ENCODE measurements at regions not wholly inside any gene's neighbourhood (a gene's known extent, or its start where the extent isn't known, plus 50 kb on each side); places are given as distances from the start of the nearest gene placed in this dataset.

GRCh38 chr22:22111267-22111751, 128.7 kb upstream of the TOP3B start (continued):
- TF ChIP-seq ZBTB33 (IDR thresholded peaks at IDR 0.05; ENCODE audit: extremely low read depth, insufficient replicate concordance, low read length), result no peak
- TF ChIP-seq ELF1 (IDR thresholded peaks at IDR 0.05; ENCODE audit: borderline replicate concordance, low read depth), result no peak
- TF ChIP-seq CTCF (IDR thresholded peaks at IDR 0.05 in 2 of 3, conservative IDR thresholded peaks at IDR 0.05 in 1 of 3; ENCODE audit: borderline replicate concordance in 1 of 3, insufficient read depth in 1 of 3, low read depth in 2 of 3, low read length in 2 of 3), result no peak
- TF ChIP-seq CBX3 (IDR thresholded peaks at IDR 0.05; ENCODE audit: low read depth), result no peak
- TF ChIP-seq ZFX (IDR thresholded peaks at IDR 0.05), result no peak
- no peak for TF ChIP-seq SRF (IDR thresholded peaks at IDR 0.05; ENCODE audit: low read depth)
- TF ChIP-seq POLR2AphosphoS5 (IDR thresholded peaks at IDR 0.05; ENCODE audit: low read depth, low read length), result no peak

GRCh38 chr22:22110548-22111266, 128.1 kb upstream of the TOP3B start:
- POLR2A ChIA-PET, result no interaction called here
- Histone ChIP-seq H2AFZ (ENCODE audit: low read depth, low read length, poor library complexity, severe bottlenecking) (peak overlapping the region; percentile 91), H3K9me3 (ENCODE audit: control insufficient read depth in 1 of 2, insufficient read depth in 1 of 2, low read depth in 1 of 2, low read length in 2 of 2) (no peaks in the 10 kb centered on the region), H3K27me3 (ENCODE audit: insufficient read depth, low read length) (no peaks in the 10 kb centered on the region), H3K9ac (ENCODE audit: low read length) (no peak overlapping the region), H3K4me3 (replicated peaks in 1 of 2; ENCODE audit: low read depth in 1 of 2, low read length in 2 of 2) (no peak overlapping the region), H3K36me3 (ENCODE audit: control insufficient read depth in 1 of 2, insufficient read depth in 2 of 2, low read length in 2 of 2) (no peaks in the 10 kb centered on the region), H3K4me2 (ENCODE audit: low read length) (peak overlapping the region; percentile 62), H4K20me1 (ENCODE audit: insufficient read depth) (no peaks in the 10 kb centered on the region), H3K9me2 (ENCODE audit: insufficient read depth) (no peaks in the 10 kb centered on the region), H3K27ac (ENCODE audit: low read depth, low read length) (no peak overlapping the region), H3K79me2 (ENCODE audit: insufficient read depth, low read length) (no peaks in the 10 kb centered on the region), H3K4me1 (ENCODE audit: control insufficient read depth in 1 of 2, insufficient read depth in 2 of 2, low read length in 2 of 2) (peaks cover 4 to 12% of the 10 kb centered on the region in 2 experiments; a peak in 3 of 4 replicates)
- intact Hi-C loops (cut with micrococcal nuclease), result no loop called here
- TF ChIP-seq ZNF274 (IDR thresholded peaks at IDR 0.05; ENCODE audit: low read depth, low read length), result no peak
- TF ChIP-seq EGR1 (IDR thresholded peaks at IDR 0.05; ENCODE audit: low read depth), result no peak
- no peak for TF ChIP-seq ZFX (IDR thresholded peaks at IDR 0.05)
- TF ChIP-seq SP1 (IDR thresholded peaks at IDR 0.05; ENCODE audit: low read depth), result no peak
- TF ChIP-seq RAD21 (IDR thresholded peaks at IDR 0.05; ENCODE audit: low read depth), result peak; percentile 36; the same call in 1 of the 2 replicates
- peak; percentile 24 to 79 (median 69); a peak in 4 of 6 replicates for TF ChIP-seq CTCF (IDR thresholded peaks at IDR 0.05 in 2 of 3, conservative IDR thresholded peaks at IDR 0.05 in 1 of 3; ENCODE audit: borderline replicate concordance in 1 of 3, insufficient read depth in 1 of 3, low read depth in 2 of 3, low read length in 2 of 3)
- no peak for TF ChIP-seq EZH2phosphoT487 (IDR thresholded peaks at IDR 0.05; ENCODE audit: borderline replicate concordance)
- peak; percentile 46 for DNase-seq (ENCODE audit: low read depth, low spot score)
- CTCF ChIA-PET, result interaction anchor here (0.6 to 2.5 kb wide), 19 partner anchors 9 to 138 kb away, joined by 3 to 26 read pairs (median 4); no protein-coding TSS in a partner anchor
- ATAC-seq, result peak; percentile 99
- RAD21 ChIA-PET (ENCODE audit: low non-redundant PET in 1 of 2, low total read pairs in 2 of 2, uncharacterized antibody in 2 of 2, unreplicated experiment in 2 of 2), result no interaction called here
- no TSS peak for BruUV-seq (replicated peaks)
